ENCODE measurements at regions not wholly inside any gene's neighbourhood (a gene's known extent, or its start where the extent isn't known, plus 50 kb on each side); places are given as distances from the start of the nearest gene placed in this dataset.

DNA sequence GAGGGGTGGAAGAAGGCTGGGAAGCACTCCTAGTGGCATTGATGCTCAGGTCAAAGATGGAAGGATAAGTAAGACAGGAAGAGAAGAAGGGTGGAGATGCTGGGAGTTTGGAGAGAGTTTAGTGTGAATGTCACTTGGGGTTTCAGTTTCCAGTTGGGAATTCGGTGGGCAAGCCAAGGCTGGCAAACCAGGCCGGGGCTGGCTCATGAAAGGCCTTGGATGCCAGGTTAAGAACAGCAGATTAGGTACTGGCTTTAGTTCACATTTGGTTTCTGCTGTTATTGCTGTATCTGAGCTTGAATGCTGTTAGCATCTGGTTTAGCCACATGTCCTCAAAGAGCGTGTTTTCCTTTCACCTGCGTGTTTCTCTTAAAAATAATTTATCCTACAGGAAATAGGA lies 69.6 kb downstream of the BLID start:
- H3K9me3 Mint-ChIP-seq, result peaks cover 8% of the 10 kb centered on the region
- H3K4me3 Mint-ChIP-seq, result no peak overlapping the region
- no peak for DNase-seq (ENCODE audit: low spot score in 2 of 2, unreplicated experiment in 2 of 2)
- H3K27me3 Mint-ChIP-seq (ENCODE audit: low read depth), result no peaks in the 10 kb centered on the region
- peaks cover 4% of the 10 kb centered on the region for H3K36me3 Mint-ChIP-seq
- TF ChIP-seq CTCF (IDR thresholded peaks at IDR 0.05; ENCODE audit: unreplicated experiment), result no peak
- peaks cover 15% of the 10 kb centered on the region for H3K4me1 Mint-ChIP-seq
- no peak overlapping the region for H3K27ac Mint-ChIP-seq

DNA sequence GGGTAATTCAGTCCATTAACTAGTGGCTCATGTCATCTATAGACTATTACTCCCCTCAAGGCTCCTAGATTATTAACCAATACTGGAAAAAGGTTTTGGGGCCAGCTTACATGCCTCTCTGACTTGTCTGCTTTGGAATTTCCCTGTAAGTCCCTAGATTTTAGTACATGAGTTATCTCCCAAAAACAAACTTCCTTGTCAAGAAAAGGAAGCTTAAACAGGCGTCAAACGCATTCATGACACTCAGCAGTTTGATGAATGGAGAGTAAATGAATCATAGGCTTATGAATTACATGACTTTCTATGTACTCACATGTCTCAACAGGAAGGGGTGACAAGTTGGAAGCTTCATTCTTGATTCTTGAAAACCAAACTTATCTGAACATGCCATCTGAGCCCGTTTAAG lies 70.8 kb downstream of the BLID start:
- H3K27me3 Mint-ChIP-seq (ENCODE audit: low read depth), result no peaks in the 10 kb centered on the region
- peaks cover 4% of the 10 kb centered on the region for H3K36me3 Mint-ChIP-seq
- TF ChIP-seq CTCF (IDR thresholded peaks at IDR 0.05; ENCODE audit: unreplicated experiment), result no peak
- H3K27ac Mint-ChIP-seq, result no peak overlapping the region
- H3K9me3 Mint-ChIP-seq, result peaks cover 4% of the 10 kb centered on the region
- H3K4me3 Mint-ChIP-seq, result no peak overlapping the region
- no peak for DNase-seq (ENCODE audit: low spot score in 2 of 2, unreplicated experiment in 2 of 2)
- peaks cover 18% of the 10 kb centered on the region for H3K4me1 Mint-ChIP-seq

GRCh38 chr11:122044086-122044485 lies 71.9 kb downstream of the BLID start:
- Mint-ChIP-seq H3K4me1 (peaks cover 23% of the 10 kb centered on the region), H3K27me3 (ENCODE audit: low read depth) (no peaks in the 10 kb centered on the region), H3K4me3 (no peak overlapping the region), H3K9me3 (peaks cover 4% of the 10 kb centered on the region), H3K36me3 (no peaks in the 10 kb centered on the region), H3K27ac (no peak overlapping the region)
- no peak for DNase-seq (ENCODE audit: low spot score in 2 of 2, unreplicated experiment in 2 of 2)
- TF ChIP-seq CTCF (IDR thresholded peaks at IDR 0.05; ENCODE audit: unreplicated experiment), result no peak

- H3K4me1 Mint-ChIP-seq, result peaks cover 27% of the 10 kb centered on the region
- H3K27ac Mint-ChIP-seq, result peak overlapping the region; percentile 2
- H3K4me3 Mint-ChIP-seq, result no peak overlapping the region
These were observed 73.0 kb downstream of the BLID start for GRCh38 chr11:122042981-122043380.

GRCh38 chr11:122040464-122040863 lies 75.6 kb downstream of the BLID start:
- Mint-ChIP-seq H3K4me1 (peaks cover 39% of the 10 kb centered on the region), H3K4me3 (no peak overlapping the region), H3K9me3 (peaks cover 3% of the 10 kb centered on the region), H3K27me3 (ENCODE audit: low read depth) (no peaks in the 10 kb centered on the region), H3K27ac (peak overlapping the region; percentile 51), H3K36me3 (no peaks in the 10 kb centered on the region)
- TF ChIP-seq CTCF (IDR thresholded peaks at IDR 0.05; ENCODE audit: unreplicated experiment), result no peak
- no peak for DNase-seq (ENCODE audit: low spot score in 2 of 2, unreplicated experiment in 2 of 2)

More at GRCh38 chr11:122042981-122043380, 73.0 kb downstream of the BLID start:
- TF ChIP-seq CTCF (IDR thresholded peaks at IDR 0.05; ENCODE audit: unreplicated experiment), result no peak
- no peak for DNase-seq (ENCODE audit: low spot score in 2 of 2, unreplicated experiment in 2 of 2)
- H3K36me3 Mint-ChIP-seq, result no peaks in the 10 kb centered on the region
- peaks cover 6% of the 10 kb centered on the region for H3K9me3 Mint-ChIP-seq
- H3K27me3 Mint-ChIP-seq (ENCODE audit: low read depth), result no peaks in the 10 kb centered on the region

- H3K9me3 Mint-ChIP-seq, result peaks cover 3% of the 10 kb centered on the region
- H3K27me3 Mint-ChIP-seq (ENCODE audit: low read depth), result no peaks in the 10 kb centered on the region
- H3K4me3 Mint-ChIP-seq, result no peak overlapping the region
- TF ChIP-seq CTCF (IDR thresholded peaks at IDR 0.05; ENCODE audit: unreplicated experiment), result no peak
- no peak overlapping the region for H3K27ac Mint-ChIP-seq
- no peak for DNase-seq (ENCODE audit: low spot score in 2 of 2, unreplicated experiment in 2 of 2)
- H3K4me1 Mint-ChIP-seq, result peaks cover 41% of the 10 kb centered on the region
- no peaks in the 10 kb centered on the region for H3K36me3 Mint-ChIP-seq
These were observed 77.5 kb downstream of the BLID start for GRCh38 chr11:122038543-122038942.

Data from mesothelial cell of epicardium (in vitro differentiated cells).